Psoas muscle (tissue), 7 donors: ENCODE measurements at regions not wholly inside any gene's neighbourhood (a gene's known extent, or its start where the extent isn't known, plus 50 kb on each side); places are given as distances from the start of the nearest gene placed in this dataset.

Experiments used
- ATAC-seq, 4 donors: fragments of 200-7000 bp; cut with Tn5 transposase; one replicate each; pipeline ENCODE4 v1.9.1; 2020; ENCODE audit warnings: moderate library complexity in 3 of 4, mild to moderate bottlenecking in 2 of 4
- DNase-seq, 2 donors: peaks; one replicate each; pipeline ENCODE4 v3.0.0-alpha.2; 2020
- H3K27ac ChIP-seq: fragments of 200-600 bp; one replicate; pipeline ENCODE4 v1.8.0; 2022
- H3K27me3 ChIP-seq, 3 donors: fragments of 200-600 bp in 1 of 3; one replicate each; pipeline versions ENCODE4 v1.6.1 to v1.8.0; 2013 to 2022; ENCODE audit warnings: low read length in 2 of 3, mild to moderate bottlenecking in 2 of 3, moderate library complexity in 1 of 3; ENCODE audit not compliant: insufficient read depth in 3 of 3
- H3K36me3 ChIP-seq, 2 donors: fragments of 200-600 bp in 1 of 2; one replicate each; pipeline versions ENCODE4 v1.6.1 to v1.8.0; 2013 to 2022; ENCODE audit warnings: low read depth in 1 of 2, mild to moderate bottlenecking in 1 of 2, moderate library complexity in 1 of 2; ENCODE audit not compliant: insufficient read depth in 1 of 2
- H3K4me1 ChIP-seq: fragments of 200-600 bp; one replicate; pipeline ENCODE4 v1.8.0; 2022
- H3K4me3 ChIP-seq: fragments of 200-600 bp; one replicate; pipeline ENCODE4 v1.8.0; 2022; ENCODE audit warnings: mild to moderate bottlenecking
- H3K9me3 ChIP-seq: fragments of 200-600 bp; one replicate; pipeline ENCODE4 v1.8.0; 2022
- CTCF ChIP-seq: fragments of 200-600 bp; IDR thresholded peaks from one replicate; pipeline ENCODE4 v1.8.0; 2022; ENCODE audit warnings: antibody characterized with exemption
- WGBS, 3 donors: extraction: QIAGEN DNeasy Blood & Tissue Kit; methylation state at CpG; one replicate each; pipeline versions ENCODE4 v1.1.6 to v1.1.7; 2013; 5-methylcytosine and 5-hydroxymethylcytosine counted together
- intact Hi-C, 2 donors: fragments of 100-400 bp; cut with DNase I; formaldehyde crosslinking; loops; one replicate each; pipeline versions ENCODE4 v1.11.0 to v1.14.2; 2022
- donor health status: healthy with polysubstance abuse.
- donor health status: DM: no; HTN: no; CAD: no; lungs with moderate emphysema.
- donor health status: Bipolar disorder and iron deficiency.
- donor health status: healthy.
- donor health status: DM: yes; HTN: yes; CAD: no.
- donor health status: DM: no; HTN: no; CAD: no.
- donor health status: DM: yes; HTN: yes; CAD: no.

- Histone ChIP-seq H3K4me3 (no peak overlapping the region), H3K4me1 (no peaks in the 10 kb centered on the region), H3K36me3 (no peaks in the 10 kb centered on the region), H3K9me3 (peaks cover 6% of the 10 kb centered on the region), H3K27me3 (no peaks in the 10 kb centered on the region), H3K27ac (no peak overlapping the region)
- intact Hi-C loops, result no loop called here
- no peak for DNase-seq
- 81 to 96% (median 86%) methylated on average over 1 of the region's 1 CpG for WGBS, 3 donors
- TF ChIP-seq CTCF, result no peak
- no peak for ATAC-seq
These were observed 89.7 kb upstream of the HMCN1 start for GRCh38 chr1:185644531-185644930.

DNA sequence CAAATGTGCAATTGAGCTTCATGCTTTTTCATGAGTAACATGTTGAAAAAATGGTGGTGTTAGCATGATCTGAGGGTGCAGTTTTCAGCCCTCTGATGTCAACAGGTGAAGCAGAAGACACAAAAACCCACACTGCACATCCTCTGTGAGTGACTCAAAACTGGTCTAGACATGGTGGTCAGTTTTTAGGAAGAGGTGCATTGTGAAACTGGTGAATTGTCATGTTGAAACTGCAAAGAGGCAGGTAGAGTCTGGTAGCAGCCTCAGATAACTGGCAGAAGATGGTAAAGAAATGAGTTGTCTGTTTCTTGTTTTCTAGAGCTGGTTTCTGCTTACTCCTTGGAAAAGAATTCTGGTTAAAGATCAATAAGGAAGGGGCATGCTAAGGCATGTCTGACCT is 97.3 kb upstream of the HMCN1 start:
- H3K4me1 ChIP-seq, result no peaks in the 10 kb centered on the region
- H3K4me3 ChIP-seq, result no peak overlapping the region
- no peak for TF ChIP-seq CTCF
- DNase-seq (no peak), ATAC-seq (no peak)
- intact Hi-C loops, result no loop called here
- H3K36me3 ChIP-seq, result no peaks in the 10 kb centered on the region
- H3K27me3 ChIP-seq, result no peaks in the 10 kb centered on the region
- H3K27ac ChIP-seq, result no peak overlapping the region
- no peaks in the 10 kb centered on the region for H3K9me3 ChIP-seq

DNA sequence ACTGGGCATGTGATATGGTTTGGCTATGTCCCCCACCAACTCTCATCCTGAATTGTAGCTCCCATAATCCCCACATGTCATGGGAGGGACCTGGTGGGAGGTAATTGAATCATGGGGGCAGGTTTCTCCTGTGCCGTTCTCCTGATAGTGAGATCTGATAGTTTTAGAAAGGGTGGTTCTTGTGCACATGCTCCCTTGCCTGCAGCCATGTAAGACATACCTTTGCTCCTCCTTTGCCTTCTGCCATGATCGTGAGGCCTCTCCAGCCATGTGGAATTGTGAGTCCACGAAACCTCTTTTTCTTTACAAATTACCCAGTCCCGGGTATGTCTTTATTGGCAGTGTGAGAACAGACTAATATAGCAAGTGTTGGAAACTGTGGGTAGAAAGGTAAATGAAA is 99.5 kb upstream of the HMCN1 start:
- no peaks in the 10 kb centered on the region for H3K27me3 ChIP-seq
- DNase-seq, result no peak
- intact Hi-C loops, result no loop called here
- H3K4me3 ChIP-seq, result no peak overlapping the region
- no peaks in the 10 kb centered on the region for H3K9me3 ChIP-seq
- H3K4me1 ChIP-seq, result no peaks in the 10 kb centered on the region
- no peaks in the 10 kb centered on the region for H3K36me3 ChIP-seq
- TF ChIP-seq CTCF, result no peak
- no peak for ATAC-seq
- H3K27ac ChIP-seq, result no peak overlapping the region
- 87 to 94% (median 88%) methylated on average over 4 of the region's 4 CpGs for WGBS, 3 donors

DNA sequence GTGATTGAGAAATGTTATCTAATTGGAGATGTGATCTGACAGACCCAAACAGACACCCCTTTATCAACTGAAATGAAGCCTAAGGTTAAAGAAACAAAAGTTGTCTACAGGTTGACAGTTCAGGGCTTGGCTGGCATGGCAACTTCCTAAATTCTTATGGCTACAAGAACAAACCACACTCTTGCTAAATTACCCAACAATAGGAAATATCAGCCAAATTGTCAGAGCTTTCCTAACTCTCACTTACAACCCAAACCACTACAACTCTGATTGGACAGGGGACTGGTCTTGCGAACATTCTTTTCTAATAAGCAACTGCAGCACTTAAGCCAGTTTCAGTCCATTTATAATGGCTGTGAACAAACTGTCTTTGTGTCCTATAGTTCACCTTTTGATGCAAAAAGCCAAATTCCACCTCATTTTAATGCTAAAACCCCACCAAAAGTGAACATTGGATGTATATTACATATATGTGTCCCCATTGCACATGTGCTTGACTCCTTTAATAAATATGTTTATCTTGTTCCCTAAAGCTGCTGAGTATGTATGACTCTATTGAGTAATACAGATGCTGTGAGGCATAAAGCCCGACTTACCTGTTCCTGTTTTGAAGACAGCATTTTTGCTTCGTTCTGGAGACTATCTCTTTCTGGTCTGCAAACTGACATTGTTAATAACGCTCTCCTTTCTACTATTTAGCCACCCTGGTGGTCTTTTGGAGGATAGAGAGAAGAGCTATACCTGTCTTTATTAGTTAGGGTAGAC is 101.3 kb upstream of the HMCN1 start:
- H3K4me1 ChIP-seq, result no peaks in the 10 kb centered on the region
- H3K36me3 ChIP-seq, result no peaks in the 10 kb centered on the region
- no peaks in the 10 kb centered on the region for H3K9me3 ChIP-seq
- ATAC-seq (no peak), DNase-seq (no peak)
- TF ChIP-seq CTCF, result no peak
- WGBS, 3 donors, result 86 to 87% (median 86%) methylated on average over 4 of the region's 4 CpGs
- no peak overlapping the region for H3K4me3 ChIP-seq
- H3K27me3 ChIP-seq, result no peaks in the 10 kb centered on the region
- no peak overlapping the region for H3K27ac ChIP-seq
- intact Hi-C loops, result no loop called here

DNA sequence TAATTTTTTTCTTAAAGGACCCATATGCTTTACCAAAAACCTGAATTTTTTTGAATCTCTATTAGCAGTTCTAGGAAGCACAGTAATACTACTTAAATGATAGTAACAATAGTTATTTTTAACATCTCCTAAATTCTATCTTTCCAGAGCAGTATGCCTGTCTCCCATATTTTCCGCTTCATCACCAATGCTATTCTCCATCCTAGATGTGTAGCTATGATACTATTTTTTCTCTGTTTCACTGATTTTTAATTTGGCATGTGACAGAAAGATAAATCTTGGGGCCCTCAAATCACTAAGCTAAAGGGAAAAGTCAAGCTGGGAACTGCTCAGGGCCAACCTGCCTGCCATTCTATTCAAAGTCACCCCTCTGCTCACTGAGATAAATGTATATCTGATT is 102.3 kb upstream of the HMCN1 start:
- H3K36me3 ChIP-seq, result no peaks in the 10 kb centered on the region
- H3K27ac ChIP-seq, result no peak overlapping the region
- TF ChIP-seq CTCF, result no peak
- H3K9me3 ChIP-seq, result no peaks in the 10 kb centered on the region
- intact Hi-C loops, result no loop called here
- no peak overlapping the region for H3K4me3 ChIP-seq
- WGBS, 3 donors, result 93 to 99% (median 94%) methylated on average over 1 of the region's 1 CpG
- no peak for DNase-seq
- ATAC-seq, result no peak
- H3K27me3 ChIP-seq, result no peaks in the 10 kb centered on the region
- H3K4me1 ChIP-seq, result no peaks in the 10 kb centered on the region
